ENCODE measurements at regions not wholly inside any gene's neighbourhood (a gene's known extent, or its start where the extent isn't known, plus 50 kb on each side); places are given as distances from the start of the nearest gene placed in this dataset.

DNA sequence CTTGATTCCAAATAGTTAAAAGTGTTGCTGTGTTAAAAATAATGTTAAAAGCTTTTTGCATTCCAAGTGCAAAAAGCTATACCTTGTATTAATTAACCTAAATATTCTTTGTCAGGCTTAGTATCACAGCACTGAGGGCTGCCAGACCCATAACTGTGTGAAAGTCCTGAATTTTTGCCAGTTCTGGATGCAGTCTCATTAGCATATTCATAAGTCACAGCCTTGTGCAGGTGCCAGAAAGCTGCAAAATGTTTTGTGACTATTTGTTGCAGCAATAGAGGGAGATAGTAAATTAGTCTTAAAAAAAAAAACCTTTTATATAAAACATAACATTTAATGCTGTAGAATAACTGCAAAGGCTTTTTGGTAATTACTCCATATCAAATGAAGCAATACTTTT, 56.6 kb downstream of the SLITRK1 start:
- DNase-seq (ENCODE audit: low read depth, low spot score) = no peak
- BruUV-seq (replicated peaks) = no TSS peak
- Histone ChIP-seq H2AFZ (ENCODE audit: control insufficient read depth, low read depth, low read length) (no peak overlapping the region), H3K27me3 (replicated peaks in 1 of 2; ENCODE audit: control insufficient read depth in 2 of 2, insufficient read depth in 2 of 2, low read length in 1 of 2) (no peaks in the 10 kb centered on the region), H3K79me2 (ENCODE audit: control insufficient read depth, insufficient read depth, low read length) (no peaks in the 10 kb centered on the region), H3K36me3 (ENCODE audit: control insufficient read depth in 2 of 2, insufficient read depth in 2 of 2, low read length in 1 of 2) (no peaks in the 10 kb centered on the region; a peak in 1 of 4 replicates), H4K20me1 (ENCODE audit: control insufficient read depth, insufficient read depth) (no peaks in the 10 kb centered on the region), H3K4me2 (ENCODE audit: control insufficient read depth, insufficient read depth) (no peak overlapping the region), H3K9me3 (replicated peaks; ENCODE audit: control insufficient read depth, insufficient read depth, low read length) (no peaks in the 10 kb centered on the region; the same call in 2 of the 3 replicates), H3K4me1 (ENCODE audit: control insufficient read depth, insufficient read depth, low read length) (no peaks in the 10 kb centered on the region), H3K4me3 (no peak overlapping the region), H3K27ac (ENCODE audit: control insufficient read depth, insufficient read depth) (no peak overlapping the region), H3K9ac (ENCODE audit: control insufficient read depth, insufficient read depth, low read length) (no peak overlapping the region)
- ChIA-PET CTCF (no interaction called here), SMC1A (ENCODE audit: uncharacterized antibody, unreplicated experiment) (no interaction called here), POLR2A (no interaction called here), RAD21 (ENCODE audit: unreplicated experiment) (no interaction called here)
- no peak for TF ChIP-seq HDGF (IDR thresholded peaks at IDR 0.05)
- no peak for TF ChIP-seq KLF5 (IDR thresholded peaks at IDR 0.05; ENCODE audit: partially characterized antibody)
- no peak for TF ChIP-seq MLLT1 (IDR thresholded peaks at IDR 0.05)
- TF ChIP-seq LARP7 (IDR thresholded peaks at IDR 0.05) = no peak
- TF ChIP-seq SIN3A (IDR thresholded peaks at IDR 0.05; ENCODE audit: low read depth, low read length) = no peak
- no peak for TF ChIP-seq CHD1 (IDR thresholded peaks at IDR 0.05; ENCODE audit: low read depth, low read length)
- TF ChIP-seq SUZ12 (IDR thresholded peaks at IDR 0.05; ENCODE audit: unreplicated experiment) = no peak
- intact Hi-C loops (cut with micrococcal nuclease; ENCODE audit: unreplicated experiment) = no loop called here
- no peak for ATAC-seq
- FAIRE-seq = no peak
- in situ Hi-C loops (cut with MboI) = no loop called here

- Histone ChIP-seq H2AFZ (ENCODE audit: control insufficient read depth, low read depth, low read length) (no peak overlapping the region), H3K27ac (ENCODE audit: control insufficient read depth, insufficient read depth) (no peak overlapping the region), H3K4me2 (ENCODE audit: control insufficient read depth, insufficient read depth) (no peak overlapping the region), H3K9me3 (replicated peaks; ENCODE audit: control insufficient read depth, insufficient read depth, low read length) (no peaks in the 10 kb centered on the region; the same call in 2 of the 3 replicates), H3K9ac (ENCODE audit: control insufficient read depth, insufficient read depth, low read length) (no peak overlapping the region), H3K79me2 (ENCODE audit: control insufficient read depth, insufficient read depth, low read length) (no peaks in the 10 kb centered on the region), H3K27me3 (replicated peaks in 1 of 2; ENCODE audit: control insufficient read depth in 2 of 2, insufficient read depth in 2 of 2, low read length in 1 of 2) (no peaks in the 10 kb centered on the region), H3K4me3 (no peak overlapping the region), H4K20me1 (ENCODE audit: control insufficient read depth, insufficient read depth) (no peaks in the 10 kb centered on the region), H3K36me3 (ENCODE audit: control insufficient read depth in 2 of 2, insufficient read depth in 2 of 2, low read length in 1 of 2) (no peaks in the 10 kb centered on the region; a peak in 1 of 4 replicates), H3K4me1 (ENCODE audit: control insufficient read depth, insufficient read depth, low read length) (no peaks in the 10 kb centered on the region)
- CTCF ChIA-PET = no interaction called here
- RAD21 ChIA-PET (ENCODE audit: unreplicated experiment) = no interaction called here
- FAIRE-seq (no peak), ATAC-seq (no peak), DNase-seq (ENCODE audit: low read depth, low spot score) (no peak)
- WGBS (ENCODE audit: insufficient coverage, insufficient replicate concordance, low lambda C conversion rate, missing lambda C conversion rate) = 34% methylated on average over 8 of the region's 8 CpGs
- POLR2A ChIA-PET = no interaction called here
- SMC1A ChIA-PET (ENCODE audit: uncharacterized antibody, unreplicated experiment) = no interaction called here
- intact Hi-C loops (cut with micrococcal nuclease; ENCODE audit: unreplicated experiment) (no loop called here), in situ Hi-C loops (cut with MboI) (no loop called here)
- no TSS peak for BruUV-seq (replicated peaks)
- TF ChIP-seq NR2C1 (IDR thresholded peaks at IDR 0.05) (no peak), NFXL1 (IDR thresholded peaks at IDR 0.05; ENCODE audit: borderline replicate concordance) (no peak), FOXM1 (IDR thresholded peaks at IDR 0.05; ENCODE audit: low read depth, low read length) (no peak)
- TF ChIP-seq, protein P1, sequence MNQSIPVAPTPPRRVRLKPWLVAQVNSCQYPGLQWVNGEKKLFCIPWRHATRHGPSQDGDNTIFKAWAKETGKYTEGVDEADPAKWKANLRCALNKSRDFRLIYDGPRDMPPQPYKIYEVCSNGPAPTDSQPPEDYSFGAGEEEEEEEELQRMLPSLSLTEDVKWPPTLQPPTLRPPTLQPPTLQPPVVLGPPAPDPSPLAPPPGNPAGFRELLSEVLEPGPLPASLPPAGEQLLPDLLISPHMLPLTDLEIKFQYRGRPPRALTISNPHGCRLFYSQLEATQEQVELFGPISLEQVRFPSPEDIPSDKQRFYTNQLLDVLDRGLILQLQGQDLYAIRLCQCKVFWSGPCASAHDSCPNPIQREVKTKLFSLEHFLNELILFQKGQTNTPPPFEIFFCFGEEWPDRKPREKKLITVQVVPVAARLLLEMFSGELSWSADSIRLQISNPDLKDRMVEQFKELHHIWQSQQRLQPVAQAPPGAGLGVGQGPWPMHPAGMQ (IDR thresholded peaks at IDR 0.05; ENCODE audit: borderline replicate concordance) = no peak
Measured at GRCh38 chr13:83824560-83824959, 57.7 kb downstream of the SLITRK1 start.

Measured in GM12878 (cell line).